ENCODE measurements at regions not wholly inside any gene's neighbourhood (a gene's known extent, or its start where the extent isn't known, plus 50 kb on each side); places are given as distances from the start of the nearest gene placed in this dataset.

GRCh38 chr1:67970088-67970487 lies 80.3 kb downstream of the DIRAS3 start:
- no peaks in the 10 kb centered on the region for H3K4me1 ChIP-seq (ENCODE audit: control insufficient read depth, insufficient read depth, low read length)
- intact Hi-C loops (cut with micrococcal nuclease; ENCODE audit: unreplicated experiment) = no loop called here
- FAIRE-seq (no peak), DNase-seq (ENCODE audit: low read depth, low spot score) (no peak), ATAC-seq (no peak)
- no peaks in the 10 kb centered on the region for H3K27me3 ChIP-seq (replicated peaks in 1 of 2; ENCODE audit: control insufficient read depth in 2 of 2, insufficient read depth in 2 of 2, low read length in 1 of 2)
- no peaks in the 10 kb centered on the region for H3K9me3 ChIP-seq (replicated peaks; ENCODE audit: control insufficient read depth, insufficient read depth, low read length)
- in situ Hi-C loops (cut with MboI) = no loop called here
- WGBS (ENCODE audit: insufficient coverage, insufficient replicate concordance, low lambda C conversion rate, missing lambda C conversion rate) = 45% methylated on average over 2 of the region's 2 CpGs
- H3K79me2 ChIP-seq (ENCODE audit: control insufficient read depth, insufficient read depth, low read length) = no peaks in the 10 kb centered on the region
- ChIA-PET CTCF (no interaction called here), SMC1A (ENCODE audit: uncharacterized antibody, unreplicated experiment) (no interaction called here), POLR2A (no interaction called here), RAD21 (ENCODE audit: unreplicated experiment) (no interaction called here)
- no peak overlapping the region for H3K27ac ChIP-seq (ENCODE audit: control insufficient read depth, insufficient read depth)
- H4K20me1 ChIP-seq (ENCODE audit: control insufficient read depth, insufficient read depth) = no peaks in the 10 kb centered on the region
- H3K9ac ChIP-seq (ENCODE audit: control insufficient read depth, insufficient read depth, low read length) = no peak overlapping the region
- no peak overlapping the region for H3K4me2 ChIP-seq (ENCODE audit: control insufficient read depth, insufficient read depth)
- no peaks in the 10 kb centered on the region for H3K36me3 ChIP-seq (ENCODE audit: control insufficient read depth in 2 of 2, insufficient read depth in 2 of 2, low read length in 1 of 2)
- no peak overlapping the region for H2AFZ ChIP-seq (ENCODE audit: control insufficient read depth, low read depth, low read length)
- no peak overlapping the region for H3K4me3 ChIP-seq
- no TSS peak for BruUV-seq (replicated peaks)
- no peak for TF ChIP-seq BMI1 (IDR thresholded peaks at IDR 0.05; ENCODE audit: borderline replicate concordance)
- TF ChIP-seq CEBPB (IDR thresholded peaks at IDR 0.05; ENCODE audit: borderline replicate concordance in 1 of 2, low read depth in 2 of 2, low read length in 2 of 2) = no peak
- no peak for TF ChIP-seq CUX1 (IDR thresholded peaks at IDR 0.05; ENCODE audit: insufficient replicate concordance, low read depth, low read length)
- no peak for TF ChIP-seq POLR2A (IDR thresholded peaks at IDR 0.05; ENCODE audit: low read depth, low read length)
- no peak for TF ChIP-seq HCFC1 (IDR thresholded peaks at IDR 0.05; ENCODE audit: low read length)
- no peak for TF ChIP-seq NR2C1 (IDR thresholded peaks at IDR 0.05)
- no peak for TF ChIP-seq ZNF384 (IDR thresholded peaks at IDR 0.05; ENCODE audit: borderline replicate concordance, low read depth, low read length)
- no peak for TF ChIP-seq RAD21 (IDR thresholded peaks at IDR 0.05; ENCODE audit: insufficient read depth, low read depth, low read length)
- TF ChIP-seq E2F8 (IDR thresholded peaks at IDR 0.05; ENCODE audit: low read depth, partially characterized antibody) = no peak
- TF ChIP-seq FOXM1 (IDR thresholded peaks at IDR 0.05; ENCODE audit: low read depth, low read length) = no peak
- no peak for TF ChIP-seq JUND (IDR thresholded peaks at IDR 0.05; ENCODE audit: low read depth, low read length)
- TF ChIP-seq ZNF592 (IDR thresholded peaks at IDR 0.05) = no peak
- TF ChIP-seq CHD1 (IDR thresholded peaks at IDR 0.05; ENCODE audit: low read depth, low read length) = no peak
- no peak for TF ChIP-seq GATAD2B (conservative IDR thresholded peaks at IDR 0.05; ENCODE audit: low read depth)
